Aorta (tissue), 5 donors: ENCODE measurements at regions not wholly inside any gene's neighbourhood (a gene's known extent, or its start where the extent isn't known, plus 50 kb on each side); places are given as distances from the start of the nearest gene placed in this dataset.

Experiments used
- ATAC-seq: fragments of 200-7000 bp; cut with Tn5 transposase; one replicate; pipeline ENCODE4 v1.9.1; 2022; ENCODE audit warnings: moderate library complexity; ENCODE audit not compliant: low FRiP score
- DNase-seq, 2 donors: peaks; one replicate each; pipeline ENCODE4 v3.0.0-alpha.2; 2020
- H3K27ac ChIP-seq, 2 donors: one replicate each; pipeline ENCODE4 v1.5.1; 2013; ENCODE audit warnings: low read length in 2 of 2, mild to moderate bottlenecking in 2 of 2, moderate library complexity in 2 of 2, control low read depth in 1 of 2, inconsistent platforms in 1 of 2, low read depth in 1 of 2
- H3K27me3 ChIP-seq, 2 donors: one replicate each; pipeline ENCODE4 v1.6.1; 2013; ENCODE audit warnings: control low read depth in 1 of 2, low read length in 1 of 2, mild to moderate bottlenecking in 1 of 2, moderate library complexity in 1 of 2; ENCODE audit not compliant: insufficient read depth in 2 of 2, control insufficient read depth in 1 of 2
- H3K36me3 ChIP-seq, 2 donors: one replicate each; pipeline ENCODE4 v1.6.1; 2013; ENCODE audit warnings: control low read depth in 1 of 2, low read length in 1 of 2, mild to moderate bottlenecking in 1 of 2; ENCODE audit not compliant: insufficient read depth in 2 of 2, control insufficient read depth in 1 of 2
- H3K4me1 ChIP-seq, 2 donors: one replicate each; pipeline ENCODE4 v1.6.1; 2013; ENCODE audit warnings: low read length in 2 of 2, control low read depth in 1 of 2, mild to moderate bottlenecking in 1 of 2, moderate library complexity in 1 of 2; ENCODE audit not compliant: insufficient read depth in 2 of 2, control insufficient read depth in 1 of 2
- H3K4me3 ChIP-seq, 2 donors: one replicate each; pipeline ENCODE4 v1.5.1; 2013; ENCODE audit warnings: low read length in 2 of 2, control low read depth in 1 of 2, mild to moderate bottlenecking in 1 of 2
- H3K9me3 ChIP-seq: one replicate; pipeline ENCODE4 v1.6.1; 2013; ENCODE audit warnings: mild to moderate bottlenecking, low read length; ENCODE audit not compliant: control insufficient read depth
- WGBS, 2 donors: extraction: QIAGEN DNeasy Blood & Tissue Kit; methylation state at CpG; one replicate each; pipeline ENCODE4 v1.1.7; 2013; 5-methylcytosine and 5-hydroxymethylcytosine counted together
- intact Hi-C, 2 donors: fragments of 100-400 bp; cut with DNase I; formaldehyde crosslinking; loops; one replicate each; pipeline versions ENCODE4 v1.14.2 to v1.15.0; 2022
- donor health status: healthy with polysubstance abuse.
- donor health status: Bipolar disorder and iron deficiency.
- donor health status: DM: no; HTN: no; CAD: no.
- donor health status: DM: no; HTN: no; CAD: no.
- donor health status: DM: yes; HTN: yes; CAD: no.

DNA sequence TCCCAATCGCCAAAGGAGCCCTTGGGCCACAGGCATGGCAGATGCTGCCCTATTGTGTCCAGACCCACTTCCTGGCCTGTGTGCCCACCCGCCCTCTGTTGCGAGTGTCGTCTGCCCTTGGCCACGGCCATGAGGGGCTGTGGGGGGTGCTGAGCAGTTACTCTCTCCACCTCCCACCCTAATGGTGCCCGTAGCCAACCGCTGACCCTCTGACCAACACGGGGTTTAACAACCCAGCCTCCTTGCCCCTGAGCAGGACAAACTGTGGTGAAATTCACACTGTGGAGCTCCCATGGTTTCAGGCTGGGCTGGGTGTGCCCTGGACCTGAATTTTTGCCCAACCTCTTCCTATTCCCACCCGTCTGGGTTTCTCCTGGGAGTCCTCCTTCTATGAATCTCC, 145.7 kb upstream of the HDAC4 start:
- Histone ChIP-seq H3K9me3 (peaks cover 8% of the 10 kb centered on the region), H3K27ac (no peak overlapping the region), H3K4me3 (no peak overlapping the region), H3K36me3 (no peaks in the 10 kb centered on the region), H3K4me1 (no peaks in the 10 kb centered on the region), H3K27me3 (peaks cover 0 to 2% of the 10 kb centered on the region in 2 donors)
- ATAC-seq (no peak), DNase-seq (peak in 1 of 2 donors; percentile 59)
- whole genome bisulfite sequencing, 2 donors, result 80 to 83% methylated on average over 9 of the region's 9 CpGs
- intact Hi-C loops, result no loop called here

DNA sequence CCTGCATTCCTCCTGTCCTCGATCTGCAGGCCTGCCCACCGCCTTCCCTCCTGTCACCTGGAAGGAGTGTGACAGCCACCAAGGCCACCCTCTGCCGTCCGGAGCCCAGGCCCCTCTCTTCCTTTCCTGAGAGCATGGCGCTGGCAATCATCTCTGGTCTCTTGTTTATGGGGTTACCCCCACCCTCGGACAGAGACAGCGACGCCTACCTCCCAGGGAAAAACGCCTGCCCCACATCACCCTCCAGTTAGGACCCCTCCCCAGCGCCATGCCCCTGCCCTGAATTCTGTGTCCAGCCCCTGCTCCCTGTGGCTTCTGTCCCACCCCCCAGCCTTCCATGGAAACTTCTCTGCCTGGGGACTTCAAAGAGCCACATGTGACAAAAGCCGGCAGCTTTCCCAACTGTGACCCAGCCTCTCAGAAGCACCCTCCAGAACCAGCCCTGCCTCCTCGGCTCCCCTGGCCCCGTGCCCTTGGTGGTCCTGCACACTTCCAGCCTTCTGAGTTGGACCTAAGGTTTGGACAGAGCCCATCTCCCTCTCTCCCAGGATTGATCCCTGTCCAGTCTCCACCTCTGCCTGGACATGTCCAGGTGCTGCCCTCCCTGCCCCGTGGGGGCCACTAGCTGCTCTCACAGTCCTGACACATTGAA, 145.0 kb upstream of the HDAC4 start:
- H3K4me3 ChIP-seq, result no peak overlapping the region
- WGBS, 2 donors, result 79% methylated on average over 14 of the region's 14 CpGs
- ATAC-seq (no peak), DNase-seq (peak in 1 of 2 donors; percentile 36)
- H3K27ac ChIP-seq, result no peak overlapping the region
- intact Hi-C loops, result no loop called here
- peaks cover 0 to 2% of the 10 kb centered on the region in 2 donors for H3K27me3 ChIP-seq
- no peaks in the 10 kb centered on the region for H3K36me3 ChIP-seq
- H3K9me3 ChIP-seq, result peaks cover 8% of the 10 kb centered on the region
- no peaks in the 10 kb centered on the region for H3K4me1 ChIP-seq

DNA sequence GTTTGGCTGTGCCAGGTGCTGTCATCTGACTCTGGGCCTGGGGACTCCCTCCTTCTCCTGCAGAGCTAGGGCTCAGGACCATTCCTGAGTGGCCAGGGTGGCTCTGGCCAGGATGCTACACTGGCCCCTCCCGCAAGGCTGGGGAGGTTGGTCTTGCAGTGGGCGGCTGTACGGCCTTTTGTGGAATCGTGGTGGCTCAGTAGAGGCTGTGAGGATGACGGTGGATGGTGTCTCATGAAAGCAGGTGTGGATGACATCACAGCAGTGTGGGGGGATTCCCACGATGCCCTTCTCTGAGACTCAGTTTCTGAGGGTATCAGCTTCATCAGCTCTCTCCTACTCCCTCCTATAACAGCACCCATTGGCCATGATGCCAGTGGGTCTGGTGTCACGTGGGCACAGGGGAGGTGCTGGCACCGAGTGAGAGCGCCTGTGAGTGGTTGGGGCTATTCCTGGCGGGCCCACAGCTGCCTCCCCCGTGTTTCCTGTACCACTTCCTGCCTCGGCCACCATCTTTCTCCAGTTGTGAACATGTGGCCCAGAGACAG, 144.2 kb upstream of the HDAC4 start:
- H3K27me3 ChIP-seq, result peaks cover 0 to 2% of the 10 kb centered on the region in 2 donors
- WGBS, 2 donors, result 81 to 83% methylated on average over 12 of the region's 12 CpGs
- ATAC-seq (no peak), DNase-seq (no peak)
- H3K27ac ChIP-seq, result no peak overlapping the region
- no peak overlapping the region for H3K4me3 ChIP-seq
- H3K4me1 ChIP-seq, result no peaks in the 10 kb centered on the region
- H3K9me3 ChIP-seq, result peaks cover 8% of the 10 kb centered on the region
- intact Hi-C loops, result no loop called here
- H3K36me3 ChIP-seq, result no peaks in the 10 kb centered on the region

DNA sequence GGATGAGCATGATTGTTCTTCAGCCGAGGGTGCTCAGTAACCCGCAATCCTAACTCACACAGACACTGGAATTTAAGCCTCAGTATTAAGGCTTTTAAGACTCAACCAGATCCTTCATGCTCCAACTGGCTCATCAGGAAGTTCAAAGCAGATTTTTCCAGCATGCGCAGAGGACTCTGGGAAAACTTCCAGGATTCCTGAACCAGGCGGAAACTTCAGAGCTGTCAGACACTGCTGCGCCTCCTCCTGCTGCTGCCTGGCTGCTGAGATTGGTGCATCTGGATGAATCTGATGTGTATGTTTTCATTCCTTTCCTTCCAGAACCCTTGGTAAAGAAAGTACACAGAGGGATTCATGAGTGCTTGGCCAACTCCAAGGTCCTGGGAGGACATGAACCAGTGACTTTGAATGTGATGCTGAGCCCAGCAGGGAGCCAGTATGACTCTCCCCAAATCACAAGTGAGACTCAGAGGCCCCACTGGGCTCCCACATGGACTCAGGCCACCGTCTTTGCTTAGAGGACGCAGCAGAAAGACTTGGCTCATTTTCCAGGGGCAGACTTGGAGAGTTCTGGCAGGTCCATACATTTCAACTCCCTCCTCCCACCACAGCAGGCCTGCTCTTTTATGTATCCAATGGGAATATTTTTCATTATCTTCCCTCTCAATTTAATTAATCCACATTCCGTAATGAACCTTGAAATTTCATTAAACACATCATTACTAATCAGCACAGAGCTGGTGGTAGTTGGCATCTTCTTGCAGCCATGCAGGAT, 143.5 kb upstream of the HDAC4 start:
- 54 to 58% methylated on average over 8 of the region's 8 CpGs for WGBS, 2 donors
- H3K4me1 ChIP-seq, result no peaks in the 10 kb centered on the region
- no peak overlapping the region for H3K27ac ChIP-seq
- no peaks in the 10 kb centered on the region for H3K36me3 ChIP-seq
- intact Hi-C loops, result no loop called here
- no peak overlapping the region for H3K4me3 ChIP-seq
- ATAC-seq (no peak), DNase-seq (no peak)
- peaks cover 8% of the 10 kb centered on the region for H3K9me3 ChIP-seq
- H3K27me3 ChIP-seq, result peaks cover 0 to 2% of the 10 kb centered on the region in 2 donors

DNA sequence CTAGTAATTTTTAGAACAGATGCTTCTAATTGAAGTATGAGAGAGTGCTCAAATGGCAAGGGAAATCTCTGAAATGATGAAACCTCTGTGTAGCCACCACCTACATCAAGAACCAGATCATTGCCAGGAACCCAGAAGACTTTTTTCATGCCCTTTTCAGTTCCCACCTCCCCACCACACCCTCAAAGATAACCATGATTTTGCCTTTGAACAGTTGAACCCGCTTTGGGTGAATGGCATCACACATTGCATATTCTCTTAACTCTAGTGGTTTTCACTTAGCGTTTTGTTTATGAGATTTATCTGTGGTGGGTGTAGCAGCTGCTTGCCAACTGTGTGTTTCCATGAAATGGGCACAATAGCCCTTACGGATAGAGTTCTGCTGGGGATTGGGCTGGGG, 142.9 kb upstream of the HDAC4 start:
- WGBS, 2 donors, result 85 to 91% methylated on average over 3 of the region's 3 CpGs
- intact Hi-C loops, result no loop called here
- Histone ChIP-seq H3K4me3 (no peak overlapping the region), H3K27me3 (peaks cover 0 to 2% of the 10 kb centered on the region in 2 donors), H3K9me3 (peaks cover 4% of the 10 kb centered on the region), H3K27ac (no peak overlapping the region), H3K36me3 (no peaks in the 10 kb centered on the region), H3K4me1 (no peaks in the 10 kb centered on the region)
- DNase-seq (no peak), ATAC-seq (no peak)

DNA sequence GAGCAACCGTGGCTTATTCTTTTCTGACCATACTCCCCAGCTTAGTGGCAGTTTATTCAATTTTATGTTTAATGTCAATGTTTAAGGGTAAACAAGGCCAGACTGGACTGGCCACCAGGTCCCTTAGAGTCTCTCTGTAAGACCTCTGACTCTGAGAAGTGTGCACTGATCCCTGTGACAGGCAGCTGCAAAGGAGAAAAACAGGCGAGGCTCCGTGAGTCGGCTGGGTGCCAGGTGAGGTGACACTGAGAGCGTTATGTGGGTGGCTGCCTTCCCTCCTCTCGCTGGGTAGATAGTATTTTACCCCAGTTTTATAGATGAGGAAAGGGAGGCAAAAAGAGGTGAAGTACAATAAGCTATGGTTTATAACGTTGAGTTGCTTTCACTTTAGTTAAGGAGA, 139.4 kb upstream of the HDAC4 start:
- H3K27me3 ChIP-seq, result peaks cover 0 to 2% of the 10 kb centered on the region in 2 donors
- intact Hi-C loops, result no loop called here
- H3K27ac ChIP-seq, result no peak overlapping the region
- H3K36me3 ChIP-seq, result no peaks in the 10 kb centered on the region
- DNase-seq, result peak in 1 of 2 donors; percentile 38
- H3K9me3 ChIP-seq, result no peaks in the 10 kb centered on the region
- no peaks in the 10 kb centered on the region for H3K4me1 ChIP-seq
- no peak for ATAC-seq
- no peak overlapping the region for H3K4me3 ChIP-seq
- 74 to 78% methylated on average over 7 of the region's 7 CpGs for WGBS, 2 donors

DNA sequence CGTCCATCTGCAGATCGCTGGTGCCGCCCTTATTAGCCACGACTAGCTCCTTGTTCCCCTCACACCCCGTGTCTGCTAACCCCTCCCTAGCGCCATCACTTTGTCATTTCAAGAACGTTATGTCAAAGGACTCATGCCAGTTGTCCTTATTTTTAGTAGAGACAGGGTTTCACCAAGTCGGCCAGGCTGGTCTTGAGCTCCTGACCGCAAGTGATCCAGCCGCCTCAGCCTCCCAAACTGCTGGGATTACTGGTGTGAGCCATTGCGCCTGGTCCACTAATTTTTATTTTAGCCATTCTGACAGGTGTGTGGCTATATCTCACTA, 138.9 kb upstream of the HDAC4 start:
- no peak for ATAC-seq
- Histone ChIP-seq H3K4me3 (no peak overlapping the region), H3K9me3 (no peaks in the 10 kb centered on the region), H3K27ac (no peak overlapping the region), H3K4me1 (no peaks in the 10 kb centered on the region), H3K36me3 (no peaks in the 10 kb centered on the region), H3K27me3 (peaks cover 0 to 2% of the 10 kb centered on the region in 2 donors)
- no peak for DNase-seq
- intact Hi-C loops, result no loop called here
- 76 to 77% methylated on average over 11 of the region's 11 CpGs for WGBS, 2 donors

DNA sequence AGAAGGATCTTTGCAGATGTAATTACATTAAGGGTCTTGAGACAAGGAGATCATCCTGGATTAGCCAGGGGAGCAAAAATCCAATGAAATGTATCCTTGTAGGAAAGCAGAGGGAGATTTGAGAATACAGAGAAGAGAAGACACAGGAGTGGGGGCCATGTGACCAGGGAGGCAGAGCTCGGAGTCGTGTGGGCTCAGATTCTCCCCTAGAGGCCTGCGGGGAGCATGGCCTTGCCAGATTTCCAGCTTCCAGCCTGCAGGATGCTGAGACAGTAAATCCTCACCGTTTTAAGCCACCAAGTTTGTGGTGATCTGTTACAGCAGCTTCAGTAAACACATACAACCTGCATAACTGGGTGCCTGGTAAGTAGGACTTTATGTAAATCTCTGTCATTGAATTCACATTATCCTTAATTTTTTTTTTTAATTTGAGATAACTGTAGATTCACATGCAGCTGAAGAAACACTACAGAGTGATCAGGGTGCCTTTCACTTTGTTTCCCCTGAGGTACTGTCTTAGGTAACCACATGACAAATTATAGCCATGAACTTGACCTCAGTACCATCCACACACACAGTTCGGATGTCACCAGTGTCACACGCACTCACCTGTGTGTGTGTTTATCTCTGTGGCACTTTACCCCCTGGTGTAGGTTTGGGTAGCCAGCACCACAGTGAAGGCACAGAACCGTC, 138.4 kb upstream of the HDAC4 start:
- WGBS, 2 donors, result 60 to 65% methylated on average over 7 of the region's 7 CpGs
- Histone ChIP-seq H3K4me1 (no peaks in the 10 kb centered on the region), H3K9me3 (no peaks in the 10 kb centered on the region), H3K27ac (no peak overlapping the region), H3K4me3 (no peak overlapping the region), H3K36me3 (no peaks in the 10 kb centered on the region), H3K27me3 (peaks cover 0 to 2% of the 10 kb centered on the region in 2 donors)
- DNase-seq (peak in 1 of 2 donors; percentile 26), ATAC-seq (no peak)
- intact Hi-C loops, result no loop called here
